Cerebellar cortex (tissue), 1 donor: ENCODE measurements at regions not wholly inside any gene's neighbourhood (a gene's known extent, or its start where the extent isn't known, plus 50 kb on each side); places are given as distances from the start of the nearest gene placed in this dataset.

ENCODE experiments used
- DNase-seq: peaks from one replicate; pipeline ENCODE4 v3.0.0-alpha.2; 2015; ENCODE audit warnings: low spot score

DNA sequence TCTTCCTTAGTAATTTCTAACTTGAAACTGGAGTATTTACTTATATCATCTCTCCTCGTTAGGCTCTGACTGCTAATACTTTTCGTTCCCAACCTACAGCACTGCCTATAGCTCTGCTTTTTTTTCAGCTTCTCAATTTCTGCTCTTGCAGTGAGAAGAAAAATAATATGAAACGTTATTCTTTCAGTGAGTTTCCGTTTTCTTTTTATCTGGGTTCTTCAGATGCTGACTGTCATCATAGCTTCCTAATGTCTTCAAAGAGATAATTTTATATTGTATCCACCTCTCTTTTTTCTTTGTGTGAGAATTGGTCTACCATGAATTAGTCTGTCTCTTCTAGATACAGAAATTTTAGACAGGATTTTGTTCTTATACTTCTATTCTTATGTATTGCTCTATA lies 454.9 kb downstream of the LMO7 start:
- DNase-seq, result no peak

DNA sequence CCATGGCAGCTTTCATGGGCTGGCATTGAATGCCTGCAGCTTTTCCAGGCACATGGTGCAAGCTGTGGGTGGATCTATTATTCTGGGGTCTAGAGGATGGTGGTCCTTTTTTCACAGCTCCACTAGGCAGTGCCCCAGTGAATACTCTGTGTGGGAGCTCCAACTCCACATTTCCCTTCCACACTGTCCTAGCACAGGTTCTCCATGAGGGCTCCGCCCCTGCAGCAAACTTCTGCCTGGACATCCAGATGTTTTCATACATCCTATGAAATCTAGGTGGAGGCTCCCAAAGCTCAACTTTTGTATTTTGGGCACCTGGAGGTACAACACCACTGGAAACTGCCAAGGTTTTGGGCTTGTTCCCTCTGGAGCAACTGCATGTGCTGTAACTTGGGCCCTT lies 450.6 kb downstream of the LMO7 start:
- no peak for DNase-seq

DNA sequence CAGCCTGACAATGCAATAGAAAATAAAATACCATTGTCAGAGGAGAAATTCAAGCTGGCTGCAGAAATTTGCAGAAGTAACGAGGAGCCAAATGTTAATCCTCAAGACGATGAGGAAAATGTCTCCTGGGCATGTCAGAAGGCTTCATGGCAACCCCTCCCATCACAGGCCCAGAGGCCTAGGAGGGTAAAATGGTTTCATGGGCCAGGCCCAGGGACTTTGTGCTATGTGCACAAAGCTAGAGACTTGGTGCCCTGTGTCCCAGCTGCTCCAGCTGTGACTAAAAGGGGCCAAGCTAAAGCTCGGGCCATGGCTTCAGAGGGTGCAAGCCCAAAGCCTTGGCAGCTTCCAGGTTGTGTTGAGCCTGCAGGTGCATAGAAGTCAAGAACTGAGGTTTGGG lies 431.7 kb downstream of the LMO7 start:
- DNase-seq, result no peak

DNA sequence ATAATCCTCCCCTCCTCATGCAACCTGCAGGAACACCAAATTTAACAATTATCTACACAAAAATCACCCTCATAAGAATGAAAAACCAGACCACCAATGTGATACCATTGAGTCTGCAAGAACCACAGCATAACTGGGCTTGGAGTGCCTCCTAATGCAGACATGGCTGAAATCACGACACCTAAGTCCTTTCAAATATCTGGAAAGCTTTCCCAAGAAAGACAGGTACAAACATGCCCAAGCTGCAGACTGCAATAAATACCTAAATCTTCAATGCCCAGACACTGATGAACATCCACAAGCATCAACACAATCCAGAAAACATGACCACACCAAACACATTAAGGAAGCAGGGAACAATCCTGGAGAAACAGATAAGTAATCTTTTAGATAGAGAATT lies 417.1 kb downstream of the LMO7 start:
- DNase-seq, result no peak

DNA sequence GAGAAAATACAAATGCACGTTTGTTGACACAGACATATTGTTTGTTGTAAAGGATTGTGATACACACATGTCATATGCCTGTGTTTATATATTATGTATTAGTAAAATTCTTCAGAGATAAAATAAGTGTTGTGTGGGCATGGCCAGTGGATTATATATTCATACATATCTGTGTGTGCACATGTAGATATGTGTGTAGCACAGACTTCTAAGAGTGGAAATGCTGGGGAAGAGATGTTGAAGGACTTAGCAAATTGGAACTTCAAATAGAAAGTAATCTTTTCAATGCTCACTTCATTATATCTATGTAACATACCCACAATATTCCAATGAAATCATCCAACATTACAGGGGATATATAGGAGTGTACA lies 413.2 kb downstream of the LMO7 start:
- no peak for DNase-seq

DNA sequence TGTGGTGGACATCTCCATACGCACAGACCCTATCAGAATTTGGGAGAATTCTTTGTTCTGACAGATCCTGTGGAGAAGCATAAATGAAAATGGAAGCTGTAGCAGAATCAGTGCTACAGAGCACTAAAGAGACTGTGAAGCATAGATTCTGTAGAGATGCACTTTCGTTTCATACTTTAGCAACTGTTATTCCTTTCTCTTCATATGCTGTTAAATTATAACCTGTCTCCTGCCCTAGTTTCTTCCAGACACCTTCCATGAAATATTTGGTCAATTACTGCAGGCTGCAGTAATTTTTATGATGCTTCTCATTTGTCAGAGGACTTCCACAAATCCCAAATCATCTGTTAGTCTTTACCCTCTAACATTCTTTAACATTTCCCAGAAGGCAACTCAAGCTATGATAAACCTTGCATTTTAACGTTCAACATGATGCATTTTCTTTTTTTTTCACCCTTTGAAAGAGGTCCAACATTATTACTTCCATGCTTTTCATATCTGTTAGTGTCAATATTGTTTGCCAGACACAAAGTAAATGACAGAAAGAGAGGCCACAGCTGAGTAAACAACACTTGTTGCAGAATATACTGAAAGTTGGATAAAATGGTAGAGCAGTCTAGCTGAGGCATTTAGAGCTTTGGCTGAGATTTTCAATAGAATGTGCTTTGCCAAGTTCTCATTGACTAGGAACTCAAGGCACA lies 412.7 kb downstream of the LMO7 start:
- no peak for DNase-seq

DNA sequence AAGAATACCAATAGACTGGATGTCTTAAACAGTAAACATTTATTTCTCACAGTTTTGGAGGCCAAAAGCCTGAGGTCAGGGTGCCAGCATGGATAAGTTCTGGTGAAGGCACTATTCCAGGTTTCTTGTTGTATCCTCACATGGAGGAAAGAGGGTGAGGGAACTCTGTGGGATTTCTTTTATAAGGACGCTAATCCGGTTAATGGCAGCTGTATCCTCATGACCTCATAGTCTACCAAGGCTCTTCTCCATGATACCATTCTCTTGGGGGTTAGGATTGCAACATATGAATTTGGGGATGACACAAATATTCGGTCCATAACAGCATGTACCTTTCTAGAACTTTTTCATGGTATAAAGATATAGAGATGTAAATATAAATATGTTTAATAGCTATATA lies 412.0 kb downstream of the LMO7 start:
- DNase-seq, result no peak

DNA sequence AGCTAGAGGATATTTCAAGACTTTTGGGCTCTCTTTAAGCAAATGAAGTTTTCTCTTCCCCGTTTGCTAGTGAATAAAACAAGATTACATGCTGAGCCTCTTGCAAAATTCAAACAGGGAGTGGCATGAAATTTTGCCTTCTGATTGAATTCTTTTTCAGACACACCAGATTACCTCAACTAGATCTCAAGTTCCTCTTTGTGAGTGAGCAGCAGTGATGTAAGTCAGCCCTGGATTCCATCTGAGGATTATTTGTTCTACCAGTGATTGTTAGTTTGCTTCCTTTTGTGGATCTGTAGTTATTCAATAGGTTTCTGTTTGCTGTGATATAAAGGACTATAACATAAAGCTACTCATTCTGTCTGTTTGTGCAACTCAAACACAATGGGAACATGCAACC lies 407.7 kb downstream of the LMO7 start:
- no peak for DNase-seq

DNA sequence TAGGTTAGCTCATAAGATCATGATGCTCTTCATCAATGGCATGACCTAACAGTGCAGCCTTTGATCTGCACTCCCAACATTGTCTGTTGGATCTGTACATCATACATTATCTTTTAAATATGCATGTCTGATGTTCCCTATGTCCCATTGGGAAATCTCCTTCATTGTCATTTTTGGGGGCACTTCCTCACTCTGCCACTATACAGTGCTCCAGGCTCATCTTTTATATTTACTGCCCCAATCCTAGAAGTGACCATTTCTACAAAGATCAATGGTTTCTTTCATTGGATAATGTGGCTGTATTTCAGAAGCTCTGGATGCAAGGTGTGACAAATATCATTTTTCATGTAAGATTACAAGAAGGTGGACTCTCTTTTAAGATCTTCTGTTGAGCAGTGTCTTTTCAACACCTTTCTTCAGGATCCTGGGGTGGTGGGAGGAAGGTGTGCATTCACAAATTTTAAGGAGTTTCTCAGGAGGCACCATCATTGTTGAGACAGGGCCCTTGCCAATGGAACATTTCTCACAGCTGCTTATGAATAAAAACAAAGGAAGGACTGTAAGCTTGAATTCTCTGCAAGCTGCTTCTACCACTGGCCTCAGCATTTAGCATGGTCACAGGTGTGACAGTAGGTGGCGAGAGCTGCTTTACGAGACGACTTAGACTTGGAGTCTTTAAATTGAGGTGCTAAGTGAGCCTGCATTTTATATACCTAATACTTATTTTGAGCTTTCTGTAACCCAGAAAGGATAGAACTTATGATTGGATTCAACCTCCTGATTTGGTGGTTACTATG lies 403.0 kb downstream of the LMO7 start:
- no peak for DNase-seq

DNA sequence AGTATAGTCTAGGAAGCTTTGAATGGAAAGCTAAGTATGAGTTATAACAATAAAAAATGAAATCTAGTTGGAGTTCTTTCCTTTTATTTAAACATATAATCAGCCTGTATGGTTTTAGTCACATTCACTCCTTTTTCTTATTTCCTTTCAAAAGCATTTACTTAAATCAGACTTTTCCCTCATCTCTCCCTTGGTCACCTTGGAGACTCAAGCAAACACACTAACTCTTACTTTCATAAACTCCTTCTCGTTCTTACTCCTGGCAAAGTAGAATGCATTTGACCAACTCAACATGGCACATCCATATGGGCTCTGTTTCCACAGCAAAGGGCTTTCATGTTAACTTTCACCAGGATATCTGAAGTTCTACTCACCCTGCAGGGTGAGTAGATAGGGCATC lies 400.0 kb downstream of the LMO7 start:
- no peak for DNase-seq

DNA sequence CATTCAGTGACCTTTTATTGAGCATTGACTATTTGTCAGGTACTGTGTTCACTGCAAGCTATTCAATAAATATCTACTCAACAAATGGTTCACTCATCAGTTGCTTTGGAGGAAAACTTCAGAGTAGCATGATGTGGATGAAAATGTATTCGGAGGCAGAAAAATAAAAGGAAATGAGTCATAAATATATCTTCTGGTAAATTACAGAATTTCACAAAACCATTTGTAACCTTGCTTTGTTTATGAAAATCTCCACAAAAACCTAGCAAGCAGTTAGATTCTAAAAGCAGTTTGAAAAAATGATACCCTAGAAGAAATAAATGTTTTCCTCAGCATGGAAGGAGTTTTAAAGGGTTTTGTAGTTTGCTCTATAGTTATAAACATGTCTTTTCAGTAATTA lies 399.6 kb downstream of the LMO7 start:
- DNase-seq, result no peak

DNA sequence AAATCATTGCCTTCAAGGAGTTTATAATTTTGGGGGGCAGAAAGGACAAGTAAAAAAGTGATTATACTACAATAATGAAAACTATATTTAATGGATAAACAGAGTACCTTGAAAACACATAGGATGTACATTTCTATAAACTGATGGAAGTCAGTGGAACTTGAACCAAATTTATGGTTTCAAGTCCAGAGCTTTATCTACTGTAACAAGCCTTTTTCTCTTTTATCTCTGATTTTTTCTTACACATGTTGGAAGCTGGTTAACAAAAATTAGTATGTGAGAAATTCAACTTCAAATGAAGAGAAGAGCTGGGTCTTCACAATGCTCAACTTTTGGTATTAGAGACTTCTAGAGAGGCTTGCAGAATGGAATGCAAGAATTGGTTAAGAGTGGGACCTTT lies 393.6 kb downstream of the LMO7 start:
- no peak for DNase-seq

DNA sequence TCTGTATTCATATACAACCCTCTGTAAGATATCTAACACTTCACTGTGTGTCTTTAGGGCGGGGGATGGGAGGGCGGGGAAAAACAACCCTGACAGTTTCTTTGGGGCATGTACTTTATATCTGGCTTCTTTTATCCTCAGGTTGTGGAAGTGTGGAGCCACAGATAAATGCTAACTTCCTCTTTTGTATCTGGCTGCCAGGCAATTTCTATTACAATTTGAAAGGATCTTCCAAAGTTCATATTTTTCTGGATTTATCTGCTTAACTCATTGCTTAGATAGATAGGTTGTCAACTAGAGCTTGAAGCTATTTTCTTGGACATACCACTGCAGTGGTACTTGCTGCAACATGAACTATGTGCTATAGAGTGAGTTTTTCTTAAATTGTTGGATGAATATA lies 393.0 kb downstream of the LMO7 start:
- DNase-seq, result no peak

DNA sequence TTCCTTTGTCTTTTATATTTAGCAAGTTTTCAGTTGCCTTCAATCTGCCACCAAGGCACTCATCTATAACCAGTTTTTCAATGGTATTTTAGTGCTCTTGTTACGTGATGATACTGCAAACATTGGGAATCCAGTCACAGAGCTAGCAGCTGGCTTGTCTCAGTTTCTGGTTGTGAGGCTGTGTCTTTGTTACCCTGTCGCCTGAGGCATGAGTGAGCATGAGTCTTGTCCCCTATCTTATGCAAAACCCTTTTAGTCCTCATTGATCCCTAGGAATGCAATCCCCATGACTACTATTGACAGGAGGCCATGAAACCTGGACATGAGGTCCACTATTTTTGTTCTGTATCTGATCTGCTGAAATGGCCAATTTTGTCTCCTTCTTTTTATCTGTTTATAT lies 391.0 kb downstream of the LMO7 start:
- DNase-seq, result no peak

DNA sequence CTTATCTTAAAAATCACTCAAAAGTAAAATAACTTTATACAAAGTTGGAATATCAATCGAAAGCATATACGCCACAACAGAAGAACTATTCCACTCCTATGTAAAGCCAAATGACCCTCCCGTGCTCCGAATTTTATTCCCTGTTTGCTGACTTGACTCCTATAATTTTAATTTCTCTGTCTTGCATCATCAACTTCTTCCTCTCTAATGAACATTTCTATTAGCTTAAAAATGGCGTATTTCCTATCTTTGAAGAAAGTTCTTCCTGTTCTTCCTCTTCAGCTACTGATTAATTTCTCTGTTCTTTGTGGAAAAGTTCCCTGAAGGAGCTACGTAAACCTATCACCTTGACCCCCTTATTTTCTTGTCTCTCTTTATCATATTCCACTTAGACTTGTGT lies 389.3 kb downstream of the LMO7 start:
- DNase-seq, result no peak

DNA sequence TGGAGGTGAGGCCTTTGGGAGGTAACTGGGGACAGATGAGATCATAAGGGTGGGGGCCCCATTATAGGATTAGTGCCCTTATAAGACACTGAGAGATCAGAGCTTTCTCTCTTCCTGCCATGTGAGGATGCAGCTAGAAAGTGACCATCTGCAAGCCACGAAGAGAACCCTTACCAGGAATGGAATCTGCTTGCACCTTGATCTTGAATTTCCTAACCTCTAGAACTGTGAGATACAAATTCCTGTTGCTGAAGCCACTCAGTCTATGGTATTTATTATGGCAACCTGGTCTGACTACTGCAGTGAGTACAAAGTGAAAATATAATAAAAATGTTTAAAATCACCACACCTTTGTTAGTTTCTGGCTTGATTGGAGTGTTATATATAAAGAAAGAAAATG lies 388.0 kb downstream of the LMO7 start:
- no peak for DNase-seq

DNA sequence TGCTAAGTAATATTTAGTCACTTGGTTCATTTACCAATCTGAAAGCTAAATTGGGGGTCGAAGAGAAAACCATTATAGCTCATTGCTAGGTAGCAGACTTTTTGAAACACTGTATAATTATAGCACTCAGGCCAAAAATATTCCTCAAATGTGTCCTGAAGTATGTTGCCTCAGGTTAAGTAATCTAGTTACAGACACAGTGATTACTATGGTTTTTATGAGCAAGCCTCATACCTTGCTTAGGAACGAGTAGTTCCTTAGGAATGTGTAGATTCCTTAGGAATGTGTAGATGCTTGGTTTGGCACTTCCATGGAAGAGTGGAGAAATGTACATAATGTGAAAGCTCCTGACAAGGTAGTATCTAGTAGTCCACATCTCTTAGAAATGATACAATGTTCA lies 387.5 kb downstream of the LMO7 start:
- DNase-seq, result no peak

DNA sequence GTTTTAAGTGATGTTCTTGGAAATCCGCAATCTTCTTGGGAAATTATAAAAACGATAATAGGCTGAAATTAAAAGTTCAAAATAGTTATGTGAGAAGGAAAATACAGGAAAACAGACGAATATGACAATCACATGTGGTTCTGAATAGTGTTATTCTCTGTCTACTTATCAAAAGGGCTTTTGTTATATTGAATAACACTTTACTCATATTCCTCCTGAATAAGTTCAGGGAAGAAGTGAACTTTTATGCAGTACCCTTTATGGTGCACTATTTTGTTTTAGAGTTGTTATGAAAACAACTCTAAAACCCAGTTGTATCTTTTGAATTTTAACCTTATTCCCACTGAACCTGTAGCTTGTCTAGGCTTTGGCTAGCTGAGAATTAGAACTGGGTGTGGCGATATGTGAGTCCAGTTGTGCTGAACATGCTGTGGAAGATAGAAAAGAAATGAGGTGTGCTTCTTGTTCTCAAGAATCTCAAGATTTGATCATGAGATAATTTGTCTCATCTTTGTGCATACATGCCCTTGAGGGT lies 384.4 kb downstream of the LMO7 start:
- no peak for DNase-seq

DNA sequence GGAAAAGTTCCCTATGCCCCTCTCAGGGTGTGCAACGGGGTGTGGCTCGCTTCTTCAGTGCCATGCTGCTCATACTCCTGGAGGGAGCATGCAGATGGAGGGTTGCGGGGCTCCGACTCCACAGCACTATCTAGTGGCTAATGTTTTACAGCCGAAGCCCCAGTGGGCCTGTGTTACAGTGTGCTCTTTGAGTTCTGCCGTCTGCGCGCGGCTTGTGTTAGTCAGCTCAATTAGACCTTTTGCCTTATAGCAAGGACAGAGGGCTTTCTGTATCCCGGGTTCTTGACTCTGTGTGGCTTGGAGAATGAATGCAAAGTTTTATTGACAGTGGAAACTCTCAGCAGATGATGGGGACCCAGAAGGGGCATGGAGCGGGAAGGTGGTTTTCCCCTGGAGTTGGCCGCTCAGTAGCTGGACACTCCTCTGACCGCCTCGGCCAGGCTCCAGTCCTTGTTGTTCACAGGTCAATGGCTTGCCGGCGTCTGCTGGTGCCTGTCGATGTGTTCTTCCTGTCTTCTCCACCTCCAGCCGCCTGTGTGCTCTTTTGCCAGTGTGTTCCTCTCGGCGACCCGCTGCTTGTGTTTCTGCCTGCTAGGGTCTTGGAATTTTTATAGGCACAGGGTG lies 383.4 kb downstream of the LMO7 start:
- peak; percentile 30 for DNase-seq

DNA sequence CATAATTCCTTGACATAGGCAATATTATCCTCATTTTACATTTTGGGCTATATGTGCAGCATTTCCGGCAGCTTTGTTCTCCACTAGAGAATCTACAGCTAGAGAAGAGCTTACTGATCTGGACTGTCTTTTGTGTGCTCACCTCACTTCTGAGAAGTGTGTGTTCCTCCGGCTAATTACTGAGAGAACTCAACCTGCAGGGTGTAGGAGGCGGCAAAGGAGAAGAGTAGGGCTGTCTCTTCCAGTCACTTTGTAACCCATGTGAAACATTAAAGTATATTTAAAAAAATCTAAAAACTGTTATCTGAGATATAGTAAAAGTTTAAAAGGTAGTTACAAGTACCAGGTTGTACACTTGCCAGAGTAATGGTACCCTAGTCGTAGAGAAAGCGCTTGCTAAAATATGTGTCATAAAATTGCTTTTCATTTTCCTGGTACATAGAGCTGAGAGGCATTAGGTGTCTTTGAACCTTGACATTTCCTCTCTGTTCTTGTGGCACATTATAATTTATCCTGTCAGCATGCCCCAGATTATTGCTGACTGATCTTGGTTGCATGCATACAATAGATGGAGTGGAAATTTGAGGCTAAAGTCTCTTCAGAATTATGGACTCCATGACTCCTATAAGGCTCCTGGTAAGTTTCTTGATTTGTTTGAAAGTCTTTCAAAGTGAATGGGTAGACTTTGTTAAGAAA lies 381.9 kb downstream of the LMO7 start:
- DNase-seq, result no peak

DNA sequence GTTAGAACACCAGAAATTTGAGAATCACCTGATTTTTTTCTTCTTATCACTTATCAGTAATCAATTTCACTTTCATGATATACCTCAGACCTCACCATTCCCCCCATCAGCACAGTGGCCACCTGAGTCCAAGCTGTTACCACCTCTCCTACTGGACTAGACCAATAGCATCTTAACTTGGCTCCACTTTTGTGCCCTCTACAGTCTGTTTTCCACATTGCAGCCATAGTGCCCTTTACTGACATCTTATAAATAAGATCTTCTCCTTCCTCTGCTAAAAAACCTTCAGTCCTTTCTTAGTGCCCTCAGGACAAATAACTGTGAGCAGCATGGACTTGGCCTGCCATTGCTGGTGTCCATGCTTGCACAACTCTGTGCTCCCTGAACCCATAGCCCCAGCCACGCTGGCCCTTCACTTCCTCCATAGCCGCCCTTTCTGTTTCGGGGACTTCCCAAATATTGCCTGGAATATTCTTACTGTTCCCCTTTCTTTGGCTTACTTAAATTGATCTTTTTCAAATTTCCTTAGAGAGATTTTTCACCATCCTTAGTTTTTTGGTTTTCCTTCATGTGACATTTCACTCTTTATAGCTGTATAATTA lies 380.8 kb downstream of the LMO7 start:
- peak; percentile 47 for DNase-seq
